ENCODE measurements at regions not wholly inside any gene's neighbourhood (a gene's known extent, or its start where the extent isn't known, plus 50 kb on each side); places are given as distances from the start of the nearest gene placed in this dataset.

GRCh38 chr14:94840467-94840866, 70.6 kb upstream of the GSC start:
- TF ChIP-seq CTCF (IDR thresholded peaks at IDR 0.05; ENCODE audit: low read depth, low read length): no peak

GRCh38 chr14:94839348-94839747, 69.4 kb upstream of the GSC start:
- no peak for TF ChIP-seq CTCF (IDR thresholded peaks at IDR 0.05; ENCODE audit: low read depth, low read length)
- no peak for DNase-seq (ENCODE audit: extremely low read depth, low read depth)

More at GRCh38 chr14:94840467-94840866, 70.6 kb upstream of the GSC start:
- no peak for DNase-seq (ENCODE audit: extremely low read depth, low read depth)

GRCh38 chr14:94836849-94837248, 66.9 kb upstream of the GSC start:
- TF ChIP-seq CTCF (IDR thresholded peaks at IDR 0.05; ENCODE audit: low read depth, low read length): no peak
- DNase-seq (ENCODE audit: extremely low read depth, low read depth): no peak

- no peak for DNase-seq (ENCODE audit: extremely low read depth, low read depth)
- no peak for TF ChIP-seq CTCF (IDR thresholded peaks at IDR 0.05; ENCODE audit: low read depth, low read length)
Observed at GRCh38 chr14:94833633-94834032, 63.7 kb upstream of the GSC start.

GRCh38 chr14:94831085-94831484, 61.2 kb upstream of the GSC start:
- DNase-seq (ENCODE audit: extremely low read depth, low read depth): no peak
- no peak for TF ChIP-seq CTCF (IDR thresholded peaks at IDR 0.05; ENCODE audit: low read depth, low read length)

GRCh38 chr14:94827711-94828447, 58.0 kb upstream of the GSC start:
- no peak for DNase-seq (ENCODE audit: extremely low read depth, low read depth)
- TF ChIP-seq CTCF (IDR thresholded peaks at IDR 0.05; ENCODE audit: low read depth, low read length): no peak

GRCh38 chr14:94826774-94827173, 56.9 kb upstream of the GSC start:
- no peak for DNase-seq (ENCODE audit: extremely low read depth, low read depth)
- no peak for TF ChIP-seq CTCF (IDR thresholded peaks at IDR 0.05; ENCODE audit: low read depth, low read length)
